Vagina (tissue), 2 donors: ENCODE measurements at regions not wholly inside any gene's neighbourhood (a gene's known extent, or its start where the extent isn't known, plus 50 kb on each side); places are given as distances from the start of the nearest gene placed in this dataset.

Experiments
- DNase-seq, 2 donors: peaks; one replicate each; pipeline ENCODE4 v3.0.0-alpha.2; 2017; ENCODE audit errors: extremely low spot score in 2 of 2
- H3K27ac ChIP-seq: fragments of 200-600 bp; sonication (generic); one replicate; pipeline ENCODE4 v1.5.1; 2019
- H3K27me3 ChIP-seq: fragments of 200-600 bp; sonication (generic); one replicate; pipeline ENCODE4 v1.5.1; 2019
- H3K36me3 ChIP-seq, 2 donors: fragments of 200-600 bp; sonication (generic); one replicate each; pipeline ENCODE4 v1.5.1; 2017 to 2019
- H3K4me1 ChIP-seq: fragments of 200-600 bp; sonication (generic); one replicate; pipeline ENCODE4 v1.5.1; 2019
- H3K4me3 ChIP-seq, 2 donors: fragments of 200-600 bp; sonication (generic); 1 replicate in 1 of 2; 2 replicates in 1 of 2; pipeline ENCODE4 v1.5.1; 2016 to 2019
- H3K9me3 ChIP-seq: fragments of 200-600 bp; sonication (generic); one replicate; pipeline ENCODE4 v1.5.1; 2019
- CTCF ChIP-seq, 3 experiments: fragments of 450-650 bp in 2 of 3; fragments of 200-600 bp in 1 of 3; sonication (generic) in 1 of 3; IDR thresholded peaks; one replicate each; pipeline ENCODE4 v1.5.1; 2017 to 2019; ENCODE audit warnings: antibody characterized with exemption in 3 of 3, mild to moderate bottlenecking in 2 of 3, moderate library complexity in 2 of 3
- POLR2A ChIP-seq, 2 donors: fragments of 450-650 bp; IDR thresholded peaks; one replicate each; pipeline ENCODE4 v1.6.1; 2017; ENCODE audit warnings: antibody characterized with exemption in 2 of 2, mild to moderate bottlenecking in 2 of 2, moderate library complexity in 2 of 2
- POLR2AphosphoS5 ChIP-seq, 2 donors: sonication (generic); formaldehyde crosslinking; IDR thresholded peaks; one replicate each; pipeline ENCODE4 v1.9.0; 2017; ENCODE audit warnings: antibody characterized with exemption in 2 of 2, mild to moderate bottlenecking in 2 of 2, low read depth in 1 of 2; ENCODE audit not compliant: insufficient read depth in 1 of 2
- intact Hi-C: fragments of 100-400 bp; cut with DNase I; formaldehyde crosslinking; loops from one replicate; pipeline ENCODE4 v1.15.1; 2023

- Histone ChIP-seq H3K27ac (no peak overlapping the region), H3K27me3 (no peaks in the 10 kb centered on the region), H3K4me1 (no peaks in the 10 kb centered on the region), H3K4me3 (no peak overlapping the region), H3K9me3 (no peaks in the 10 kb centered on the region), H3K36me3 (no peaks in the 10 kb centered on the region)
- DNase-seq = no peak
- intact Hi-C loops = no loop called here
- TF ChIP-seq POLR2AphosphoS5 (IDR thresholded peaks at IDR 0.05; ENCODE audit: insufficient read depth in 1 of 2, low read depth in 1 of 2) = no peak
- no peak for TF ChIP-seq POLR2A (IDR thresholded peaks at IDR 0.05)
- no peak for TF ChIP-seq CTCF (IDR thresholded peaks at IDR 0.05)
These were observed 260.7 kb upstream of the ARRDC3 start for GRCh38 chr5:91643797-91644196.

- no peak overlapping the region for H3K27ac ChIP-seq
- no peaks in the 10 kb centered on the region for H3K4me1 ChIP-seq
- no peak overlapping the region for H3K4me3 ChIP-seq
- H3K27me3 ChIP-seq = no peaks in the 10 kb centered on the region
- intact Hi-C loops = no loop called here
- no peak for TF ChIP-seq POLR2AphosphoS5 (IDR thresholded peaks at IDR 0.05; ENCODE audit: insufficient read depth in 1 of 2, low read depth in 1 of 2)
- no peak for TF ChIP-seq CTCF (IDR thresholded peaks at IDR 0.05)
- TF ChIP-seq POLR2A (IDR thresholded peaks at IDR 0.05) = no peak
- no peaks in the 10 kb centered on the region for H3K36me3 ChIP-seq
- no peak for DNase-seq
- no peaks in the 10 kb centered on the region for H3K9me3 ChIP-seq
These were observed 259.5 kb upstream of the ARRDC3 start for GRCh38 chr5:91642581-91642980.

GRCh38 chr5:91641730-91642350 lies 258.7 kb upstream of the ARRDC3 start:
- no peaks in the 10 kb centered on the region for H3K9me3 ChIP-seq
- intact Hi-C loops = no loop called here
- no peak for DNase-seq
- TF ChIP-seq POLR2AphosphoS5 (IDR thresholded peaks at IDR 0.05; ENCODE audit: insufficient read depth in 1 of 2, low read depth in 1 of 2) (no peak), POLR2A (IDR thresholded peaks at IDR 0.05) (no peak), CTCF (IDR thresholded peaks at IDR 0.05) (peak in 2 of 3 experiments; percentile 16 to 26)
- no peaks in the 10 kb centered on the region for H3K4me1 ChIP-seq
- no peak overlapping the region for H3K4me3 ChIP-seq
- no peak overlapping the region for H3K27ac ChIP-seq
- no peaks in the 10 kb centered on the region for H3K27me3 ChIP-seq
- H3K36me3 ChIP-seq = no peaks in the 10 kb centered on the region

- no peaks in the 10 kb centered on the region for H3K27me3 ChIP-seq
- no peaks in the 10 kb centered on the region for H3K9me3 ChIP-seq
- no peaks in the 10 kb centered on the region for H3K4me1 ChIP-seq
- DNase-seq = no peak
- TF ChIP-seq POLR2A (IDR thresholded peaks at IDR 0.05) (no peak), CTCF (IDR thresholded peaks at IDR 0.05) (no peak), POLR2AphosphoS5 (IDR thresholded peaks at IDR 0.05; ENCODE audit: insufficient read depth in 1 of 2, low read depth in 1 of 2) (no peak)
- no peak overlapping the region for H3K27ac ChIP-seq
- intact Hi-C loops = no loop called here
- no peaks in the 10 kb centered on the region for H3K36me3 ChIP-seq
- no peak overlapping the region for H3K4me3 ChIP-seq
These were observed 256.6 kb upstream of the ARRDC3 start for GRCh38 chr5:91639744-91640143.

GRCh38 chr5:91638010-91638409 lies 254.9 kb upstream of the ARRDC3 start:
- Histone ChIP-seq H3K36me3 (no peaks in the 10 kb centered on the region), H3K27me3 (no peaks in the 10 kb centered on the region), H3K27ac (no peak overlapping the region), H3K9me3 (no peaks in the 10 kb centered on the region), H3K4me3 (no peak overlapping the region), H3K4me1 (no peaks in the 10 kb centered on the region)
- no peak for DNase-seq
- intact Hi-C loops = no loop called here
- TF ChIP-seq POLR2AphosphoS5 (IDR thresholded peaks at IDR 0.05; ENCODE audit: insufficient read depth in 1 of 2, low read depth in 1 of 2) = no peak
- no peak for TF ChIP-seq POLR2A (IDR thresholded peaks at IDR 0.05)
- TF ChIP-seq CTCF (IDR thresholded peaks at IDR 0.05) = no peak
